RWPE2 (cell line): ENCODE measurements at regions not wholly inside any gene's neighbourhood (a gene's known extent, or its start where the extent isn't known, plus 50 kb on each side); places are given as distances from the start of the nearest gene placed in this dataset.
"Not testable (repeated sequence)": the region's sequence is repeated elsewhere in the genome, so short reads cannot be mapped to it uniquely, and the experiment has no call there.

ENCODE experiments used
- ATAC-seq: fragments of 200-7000 bp; cut with Tn5 transposase; 3 replicates; pipeline ENCODE4 v1.9.1; 2021; ENCODE audit warnings: low read depth
- DNase-seq: peaks from one replicate; pipeline ENCODE4 v3.0.0-alpha.2; 2020; ENCODE audit warnings: low spot score
- H3K27ac ChIP-seq: fragments of 450-650 bp; 2 replicates; pipeline ENCODE4 v1.5.1; 2017; ENCODE audit warnings: mild to moderate bottlenecking; ENCODE audit not compliant: poor library complexity, severe bottlenecking
- H3K27me3 ChIP-seq: fragments of 250-450 bp; sonication (Bioruptor Pico); 2 replicates; pipeline ENCODE4 v1.5.1; 2021; ENCODE audit warnings: mild to moderate bottlenecking, moderate library complexity; ENCODE audit not compliant: insufficient read depth, poor library complexity, severe bottlenecking
- H3K36me3 ChIP-seq: fragments of 250-450 bp; sonication (Bioruptor Pico); 2 replicates; pipeline ENCODE4 v1.5.1; 2020; ENCODE audit warnings: low read depth, mild to moderate bottlenecking, moderate library complexity
- H3K4me1 ChIP-seq: fragments of 250-450 bp; sonication (Bioruptor Pico); 2 replicates; pipeline ENCODE4 v1.5.1; 2021; ENCODE audit warnings: mild to moderate bottlenecking, moderate library complexity; ENCODE audit not compliant: insufficient read depth, poor library complexity, severe bottlenecking
- H3K4me3 ChIP-seq: fragments of 250-450 bp; sonication (Bioruptor Pico); 2 replicates; pipeline ENCODE4 v1.5.1; 2021; ENCODE audit warnings: mild to moderate bottlenecking, moderate library complexity; ENCODE audit not compliant: severe bottlenecking
- H3K9me3 ChIP-seq: fragments of 250-450 bp; sonication (Bioruptor Pico); 2 replicates; pipeline ENCODE4 v1.5.1; 2021; ENCODE audit warnings: mild to moderate bottlenecking, moderate library complexity; ENCODE audit not compliant: severe bottlenecking
- CTCF ChIP-seq: fragments of 450-650 bp; IDR thresholded peaks from one replicate; pipeline ENCODE4 v1.5.1; 2017; ENCODE audit warnings: mild to moderate bottlenecking, moderate library complexity; ENCODE audit not compliant: poor library complexity, severe bottlenecking

- H3K4me3 ChIP-seq = no peak overlapping the region
- peaks cover 65% of the 10 kb centered on the region for H3K4me1 ChIP-seq
- H3K36me3 ChIP-seq = 0 out of 2 replicates have a peak, but pooled peaks cover 3% of the 10 kb centered on the region
- TF ChIP-seq CTCF = no peak
- H3K27me3 ChIP-seq = no peaks in the 10 kb centered on the region
- no peaks in the 10 kb centered on the region for H3K9me3 ChIP-seq
- ATAC-seq (peak; percentile 21), DNase-seq (no peak)
- H3K27ac ChIP-seq = peak overlapping the region; percentile 99
Measured at GRCh38 chr11:86736291-86737143, 63.8 kb upstream of the PRSS23 start.

GRCh38 chr11:86735451-86736290, 63.3 kb upstream of the ME3 start:
- H3K27ac ChIP-seq = peak overlapping the region; percentile 99
- no peak overlapping the region for H3K4me3 ChIP-seq
- 0 out of 2 replicates have a peak, but pooled peaks cover 3% of the 10 kb centered on the region for H3K36me3 ChIP-seq
- no peaks in the 10 kb centered on the region for H3K27me3 ChIP-seq
- no peak for TF ChIP-seq CTCF
- no peaks in the 10 kb centered on the region for H3K9me3 ChIP-seq
- ATAC-seq (peak; percentile 70), DNase-seq (no peak)
- peaks cover 57% of the 10 kb centered on the region for H3K4me1 ChIP-seq

- not testable (repeated sequence) for H3K27me3 ChIP-seq, H3K4me3 ChIP-seq, H3K9me3 ChIP-seq, DNase-seq, H3K36me3 ChIP-seq, ATAC-seq
- Histone ChIP-seq H3K27ac (peak overlapping the region; percentile 99), H3K4me1 (peaks cover 47% of the 10 kb centered on the region)
Measured at GRCh38 chr11:86732739-86733138, 60.3 kb upstream of the ME3 start.

- H3K4me3 ChIP-seq, H3K9me3 ChIP-seq, ATAC-seq, DNase-seq, H3K36me3 ChIP-seq, H3K27me3 ChIP-seq: not testable (repeated sequence)
- H3K27ac ChIP-seq = peak overlapping the region; percentile 99
- H3K4me1 ChIP-seq = peaks cover 42% of the 10 kb centered on the region
Measured at GRCh38 chr11:86732286-86732685, 59.9 kb upstream of the ME3 start.

GRCh38 chr11:86729576-86729975, 57.2 kb upstream of the ME3 start:
- H3K9me3 ChIP-seq, ATAC-seq, H3K27me3 ChIP-seq, H3K36me3 ChIP-seq, DNase-seq, H3K27ac ChIP-seq, H3K4me3 ChIP-seq: not testable (repeated sequence)
- H3K4me1 ChIP-seq = peaks cover 19% of the 10 kb centered on the region

GRCh38 chr11:86728562-86728961, 56.1 kb upstream of the ME3 start:
- ATAC-seq = peak; percentile 35; the same call in 1 of the 3 replicates
- 0 out of 2 replicates have a peak, but pooled peaks cover 3% of the 10 kb centered on the region for H3K36me3 ChIP-seq
- H3K9me3 ChIP-seq = no peaks in the 10 kb centered on the region

More at GRCh38 chr11:86728562-86728961, 56.1 kb upstream of the ME3 start:
- Histone ChIP-seq H3K27me3 (no peaks in the 10 kb centered on the region), H3K4me3 (no peak overlapping the region), H3K4me1 (peaks cover 24% of the 10 kb centered on the region), H3K27ac (peak overlapping the region; percentile 34)
- no peak for TF ChIP-seq CTCF
- DNase-seq = no peak
